ENCODE measurements at regions not wholly inside any gene's neighbourhood (a gene's known extent, or its start where the extent isn't known, plus 50 kb on each side); places are given as distances from the start of the nearest gene placed in this dataset.

GRCh38 chr5:56508249-56508648 lies 275.1 kb upstream of the ANKRD55 start:
- no peak for DNase-seq

- no peak for DNase-seq
Measured at GRCh38 chr5:56507351-56507930, 274.3 kb upstream of the ANKRD55 start.

- no peak for DNase-seq
Measured at GRCh38 chr5:56506211-56506965, 273.3 kb upstream of the ANKRD55 start.

GRCh38 chr5:56503929-56504328 lies 270.8 kb upstream of the ANKRD55 start:
- no peak for DNase-seq

- DNase-seq = no peak
Measured at GRCh38 chr5:56501781-56502557, 268.8 kb upstream of the ANKRD55 start.

- DNase-seq = no peak
Measured at GRCh38 chr5:56499901-56500300, 266.8 kb upstream of the ANKRD55 start.

GRCh38 chr5:56499491-56499890 lies 266.4 kb upstream of the ANKRD55 start:
- DNase-seq = no peak

GRCh38 chr5:56498759-56499395 lies 265.7 kb upstream of the ANKRD55 start:
- no peak for DNase-seq

- DNase-seq = no peak
Measured at GRCh38 chr5:56496581-56497063, 263.5 kb upstream of the ANKRD55 start.

- DNase-seq = no peak
Measured at GRCh38 chr5:56494300-56494731, 261.2 kb upstream of the ANKRD55 start.

GRCh38 chr5:56493766-56494165 lies 260.6 kb upstream of the ANKRD55 start:
- no peak for DNase-seq

- DNase-seq = no peak
Measured at GRCh38 chr5:56493308-56493707, 260.2 kb upstream of the ANKRD55 start.

GRCh38 chr5:56492812-56493211 lies 259.7 kb upstream of the ANKRD55 start:
- no peak for DNase-seq

GRCh38 chr5:56490971-56491468 lies 257.9 kb upstream of the ANKRD55 start:
- no peak for DNase-seq

GRCh38 chr5:56489272-56489671 lies 256.1 kb upstream of the ANKRD55 start:
- DNase-seq = no peak

GRCh38 chr5:56487528-56488115 lies 254.5 kb upstream of the ANKRD55 start:
- DNase-seq = no peak

GRCh38 chr5:56482363-56482762 lies 249.2 kb upstream of the ANKRD55 start:
- no peak for DNase-seq

- DNase-seq = no peak
Measured at GRCh38 chr5:56481428-56482357, 248.6 kb upstream of the ANKRD55 start.

- no peak for DNase-seq
Measured at GRCh38 chr5:56480705-56481427, 247.7 kb upstream of the ANKRD55 start.

GRCh38 chr5:56480078-56480704 lies 247.1 kb upstream of the ANKRD55 start:
- DNase-seq = no peak
